HepG2 (cell line): ENCODE measurements at regions not wholly inside any gene's neighbourhood (a gene's known extent, or its start where the extent isn't known, plus 50 kb on each side); places are given as distances from the start of the nearest gene placed in this dataset.

Source experiments
- ETV5 ChIP-seq: IDR thresholded peaks from 2 replicates; pipeline ENCODE4 v1.6.1; 2018; ENCODE audit warnings: missing biosample characterization, missing genetic modification reagents, inconsistent platforms, borderline replicate concordance
- FIP1L1 ChIP-seq: fragments of 200-400 bp; formaldehyde crosslinking; IDR thresholded peaks from 2 replicates; pipeline ENCODE4 v1.6.1; 2018; ENCODE audit warnings: low read depth, mild to moderate bottlenecking, low read length, moderate library complexity, borderline replicate concordance; ENCODE audit not compliant: insufficient read depth
- SMARCC2 ChIP-seq: fragments of 450-650 bp; IDR thresholded peaks from 2 replicates; pipeline ENCODE4 v1.6.1; 2017; ENCODE audit warnings: antibody characterized with exemption, mild to moderate bottlenecking
- TP53 ChIP-seq: sonication (generic); formaldehyde crosslinking; conservative IDR thresholded peaks from 2 replicates; pipeline ENCODE4 v1.4.0; 2020; ENCODE audit warnings: missing genetic modification reagents
- ZBTB39 ChIP-seq: sonication (generic); formaldehyde crosslinking; IDR thresholded peaks from 2 replicates; pipeline ENCODE4 v1.5.0; 2020; ENCODE audit warnings: missing genetic modification reagents
- ZBTB44 ChIP-seq: sonication (generic); formaldehyde crosslinking; IDR thresholded peaks from 2 replicates; pipeline ENCODE4 v1.4.0; 2020; ENCODE audit warnings: missing genetic modification reagents
- ZNF18 ChIP-seq: sonication (generic); formaldehyde crosslinking; IDR thresholded peaks from 2 replicates; pipeline ENCODE4 v1.8.0; 2022; ENCODE audit warnings: mild to moderate bottlenecking, missing genetic modification reagents; ENCODE audit not compliant: insufficient replicate concordance
- ZNF646 ChIP-seq: sonication (generic); formaldehyde crosslinking; IDR thresholded peaks from 2 replicates; pipeline ENCODE4 v1.9.0; 2021; ENCODE audit warnings: mild to moderate bottlenecking, missing genetic modification reagents
- TF ChIP-seq, protein P1 (sequence below): sonication (generic); formaldehyde crosslinking; IDR thresholded peaks from 2 replicates; pipeline ENCODE4 v1.5.0; 2020; ENCODE audit warnings: mild to moderate bottlenecking, missing genetic modification reagents
- TF ChIP-seq, protein P2 (sequence below): IDR thresholded peaks from 2 replicates; pipeline ENCODE4 v1.6.1; 2016
- TF ChIP-seq, protein P3 (sequence below): sonication (generic); formaldehyde crosslinking; IDR thresholded peaks from 2 replicates; pipeline ENCODE4 v1.4.0; 2020; ENCODE audit warnings: low read depth, mild to moderate bottlenecking, missing genetic modification reagents

DNA sequence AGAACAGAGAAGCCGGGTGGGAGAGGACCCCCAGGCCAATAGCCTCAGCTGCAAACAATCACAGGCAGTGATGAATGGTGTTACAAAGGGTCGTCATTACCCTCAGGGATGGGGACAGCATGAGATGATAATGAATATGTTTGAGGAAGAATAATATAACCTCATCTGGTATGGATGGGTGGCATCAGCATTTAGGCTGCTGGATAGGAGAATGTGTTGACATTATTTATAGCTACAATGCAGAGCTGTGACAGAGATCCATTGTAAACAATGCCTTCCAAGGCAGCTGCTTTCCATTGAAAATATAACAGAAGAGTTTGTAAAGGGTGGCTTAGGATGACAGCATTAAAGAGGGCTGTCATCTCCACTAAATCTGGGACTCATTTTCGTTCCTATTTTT is 365.5 kb downstream of the KCNN2 start (continued):
- TF ChIP-seq, protein P1, sequence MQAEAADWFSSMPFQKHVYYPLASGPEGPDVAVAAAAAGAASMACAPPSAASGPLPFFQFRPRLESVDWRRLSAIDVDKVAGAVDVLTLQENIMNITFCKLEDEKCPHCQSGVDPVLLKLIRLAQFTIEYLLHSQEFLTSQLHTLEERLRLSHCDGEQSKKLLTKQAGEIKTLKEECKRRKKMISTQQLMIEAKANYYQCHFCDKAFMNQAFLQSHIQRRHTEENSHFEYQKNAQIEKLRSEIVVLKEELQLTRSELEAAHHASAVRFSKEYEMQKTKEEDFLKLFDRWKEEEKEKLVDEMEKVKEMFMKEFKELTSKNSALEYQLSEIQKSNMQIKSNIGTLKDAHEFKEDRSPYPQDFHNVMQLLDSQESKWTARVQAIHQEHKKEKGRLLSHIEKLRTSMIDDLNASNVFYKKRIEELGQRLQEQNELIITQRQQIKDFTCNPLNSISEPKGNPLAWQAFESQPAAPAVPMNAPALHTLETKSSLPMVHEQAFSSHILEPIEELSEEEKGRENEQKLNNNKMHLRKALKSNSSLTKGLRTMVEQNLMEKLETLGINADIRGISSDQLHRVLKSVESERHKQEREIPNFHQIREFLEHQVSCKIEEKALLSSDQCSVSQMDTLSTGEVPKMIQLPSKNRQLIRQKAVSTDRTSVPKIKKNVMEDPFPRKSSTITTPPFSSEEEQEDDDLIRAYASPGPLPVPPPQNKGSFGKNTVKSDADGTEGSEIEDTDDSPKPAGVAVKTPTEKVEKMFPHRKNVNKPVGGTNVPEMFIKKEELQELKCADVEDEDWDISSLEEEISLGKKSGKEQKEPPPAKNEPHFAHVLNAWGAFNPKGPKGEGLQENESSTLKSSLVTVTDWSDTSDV (CRISPR knock-in tag): no peak
- TF ChIP-seq, protein P2, sequence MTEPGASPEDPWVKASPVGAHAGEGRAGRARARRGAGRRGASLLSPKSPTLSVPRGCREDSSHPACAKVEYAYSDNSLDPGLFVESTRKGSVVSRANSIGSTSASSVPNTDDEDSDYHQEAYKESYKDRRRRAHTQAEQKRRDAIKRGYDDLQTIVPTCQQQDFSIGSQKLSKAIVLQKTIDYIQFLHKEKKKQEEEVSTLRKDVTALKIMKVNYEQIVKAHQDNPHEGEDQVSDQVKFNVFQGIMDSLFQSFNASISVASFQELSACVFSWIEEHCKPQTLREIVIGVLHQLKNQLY: no peak
- TF ChIP-seq TP53 (CRISPR knock-in tag) (no peak), ZBTB44 (no peak), ETV5 (CRISPR knock-in tag) (no peak), SMARCC2 (no peak), FIP1L1 (no peak), ZBTB39 (CRISPR knock-in tag) (no peak), ZNF18 (CRISPR knock-in tag) (no peak), ZNF646 (CRISPR knock-in tag) (no peak)
- TF ChIP-seq, protein P3, sequence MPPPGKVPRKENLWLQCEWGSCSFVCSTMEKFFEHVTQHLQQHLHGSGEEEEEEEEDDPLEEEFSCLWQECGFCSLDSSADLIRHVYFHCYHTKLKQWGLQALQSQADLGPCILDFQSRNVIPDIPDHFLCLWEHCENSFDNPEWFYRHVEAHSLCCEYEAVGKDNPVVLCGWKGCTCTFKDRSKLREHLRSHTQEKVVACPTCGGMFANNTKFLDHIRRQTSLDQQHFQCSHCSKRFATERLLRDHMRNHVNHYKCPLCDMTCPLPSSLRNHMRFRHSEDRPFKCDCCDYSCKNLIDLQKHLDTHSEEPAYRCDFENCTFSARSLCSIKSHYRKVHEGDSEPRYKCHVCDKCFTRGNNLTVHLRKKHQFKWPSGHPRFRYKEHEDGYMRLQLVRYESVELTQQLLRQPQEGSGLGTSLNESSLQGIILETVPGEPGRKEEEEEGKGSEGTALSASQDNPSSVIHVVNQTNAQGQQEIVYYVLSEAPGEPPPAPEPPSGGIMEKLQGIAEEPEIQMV: no peak
